ENCODE measurements at regions not wholly inside any gene's neighbourhood (a gene's known extent, or its start where the extent isn't known, plus 50 kb on each side); places are given as distances from the start of the nearest gene placed in this dataset.

- H3K27me3 ChIP-seq (ENCODE audit: control insufficient read depth, insufficient read depth, low read length): no peaks in the 10 kb centered on the region
- no peak overlapping the region for H3K4me3 ChIP-seq (ENCODE audit: insufficient read depth, low read depth, low read length)
- no peaks in the 10 kb centered on the region for H3K36me3 ChIP-seq (replicated peaks; ENCODE audit: control insufficient read depth, insufficient read depth, low read length)
- no peak for DNase-seq
Observed at GRCh38 chr9:79250806-79251205, 321.0 kb upstream of the TLE4 start.

- H3K4me3 ChIP-seq (ENCODE audit: insufficient read depth, low read depth, low read length): no peak overlapping the region
- no peaks in the 10 kb centered on the region for H3K36me3 ChIP-seq (replicated peaks; ENCODE audit: control insufficient read depth, insufficient read depth, low read length)
- peak; percentile 54 for DNase-seq
- no peaks in the 10 kb centered on the region for H3K27me3 ChIP-seq (ENCODE audit: control insufficient read depth, insufficient read depth, low read length)
Observed at GRCh38 chr9:79254900-79255650, 316.7 kb upstream of the TLE4 start.

GRCh38 chr9:79255651-79256260, 316.0 kb upstream of the TLE4 start:
- Histone ChIP-seq H3K36me3 (replicated peaks; ENCODE audit: control insufficient read depth, insufficient read depth, low read length) (no peaks in the 10 kb centered on the region), H3K4me3 (ENCODE audit: insufficient read depth, low read depth, low read length) (no peak overlapping the region), H3K27me3 (ENCODE audit: control insufficient read depth, insufficient read depth, low read length) (no peaks in the 10 kb centered on the region)
- DNase-seq: no peak

- no peaks in the 10 kb centered on the region for H3K27me3 ChIP-seq (ENCODE audit: control insufficient read depth, insufficient read depth, low read length)
- no peaks in the 10 kb centered on the region for H3K36me3 ChIP-seq (replicated peaks; ENCODE audit: control insufficient read depth, insufficient read depth, low read length)
- H3K4me3 ChIP-seq (ENCODE audit: insufficient read depth, low read depth, low read length): no peak overlapping the region
- DNase-seq: no peak
Observed at GRCh38 chr9:79256691-79257213, 315.0 kb upstream of the TLE4 start.

- no peaks in the 10 kb centered on the region for H3K27me3 ChIP-seq (ENCODE audit: control insufficient read depth, insufficient read depth, low read length)
Observed at GRCh38 chr9:79257228-79257781, 314.5 kb upstream of the TLE4 start.

GRCh38 chr9:79257790-79258351, 313.9 kb upstream of the TLE4 start:
- no peak for DNase-seq
- Histone ChIP-seq H3K4me3 (ENCODE audit: insufficient read depth, low read depth, low read length) (no peak overlapping the region), H3K27me3 (ENCODE audit: control insufficient read depth, insufficient read depth, low read length) (no peaks in the 10 kb centered on the region), H3K36me3 (replicated peaks; ENCODE audit: control insufficient read depth, insufficient read depth, low read length) (no peaks in the 10 kb centered on the region)

More at GRCh38 chr9:79257228-79257781, 314.5 kb upstream of the TLE4 start:
- H3K4me3 ChIP-seq (ENCODE audit: insufficient read depth, low read depth, low read length): no peak overlapping the region
- H3K36me3 ChIP-seq (replicated peaks; ENCODE audit: control insufficient read depth, insufficient read depth, low read length): no peaks in the 10 kb centered on the region
- no peak for DNase-seq

GRCh38 chr9:79259858-79260257, 311.9 kb upstream of the TLE4 start:
- no peak overlapping the region for H3K4me3 ChIP-seq (ENCODE audit: insufficient read depth, low read depth, low read length)
- H3K36me3 ChIP-seq (replicated peaks; ENCODE audit: control insufficient read depth, insufficient read depth, low read length): no peaks in the 10 kb centered on the region
- no peaks in the 10 kb centered on the region for H3K27me3 ChIP-seq (ENCODE audit: control insufficient read depth, insufficient read depth, low read length)
- no peak for DNase-seq

GRCh38 chr9:79263628-79264027, 308.1 kb upstream of the TLE4 start:
- DNase-seq: no peak
- Histone ChIP-seq H3K36me3 (replicated peaks; ENCODE audit: control insufficient read depth, insufficient read depth, low read length) (no peaks in the 10 kb centered on the region), H3K27me3 (ENCODE audit: control insufficient read depth, insufficient read depth, low read length) (no peaks in the 10 kb centered on the region), H3K4me3 (ENCODE audit: insufficient read depth, low read depth, low read length) (no peak overlapping the region)

- H3K36me3 ChIP-seq (replicated peaks; ENCODE audit: control insufficient read depth, insufficient read depth, low read length): no peaks in the 10 kb centered on the region
- no peaks in the 10 kb centered on the region for H3K27me3 ChIP-seq (ENCODE audit: control insufficient read depth, insufficient read depth, low read length)
- H3K4me3 ChIP-seq (ENCODE audit: insufficient read depth, low read depth, low read length): no peak overlapping the region
- no peak for DNase-seq
Observed at GRCh38 chr9:79264041-79264440, 307.7 kb upstream of the TLE4 start.

GRCh38 chr9:79264511-79265355, 307.0 kb upstream of the TLE4 start:
- no peak for DNase-seq
- no peak overlapping the region for H3K4me3 ChIP-seq (ENCODE audit: insufficient read depth, low read depth, low read length)
- H3K27me3 ChIP-seq (ENCODE audit: control insufficient read depth, insufficient read depth, low read length): no peaks in the 10 kb centered on the region
- no peaks in the 10 kb centered on the region for H3K36me3 ChIP-seq (replicated peaks; ENCODE audit: control insufficient read depth, insufficient read depth, low read length)

GRCh38 chr9:79266986-79267385, 304.8 kb upstream of the TLE4 start:
- DNase-seq: no peak
- Histone ChIP-seq H3K36me3 (replicated peaks; ENCODE audit: control insufficient read depth, insufficient read depth, low read length) (no peaks in the 10 kb centered on the region), H3K4me3 (ENCODE audit: insufficient read depth, low read depth, low read length) (no peak overlapping the region), H3K27me3 (ENCODE audit: control insufficient read depth, insufficient read depth, low read length) (no peaks in the 10 kb centered on the region)

- Histone ChIP-seq H3K27me3 (ENCODE audit: control insufficient read depth, insufficient read depth, low read length) (no peaks in the 10 kb centered on the region), H3K36me3 (replicated peaks; ENCODE audit: control insufficient read depth, insufficient read depth, low read length) (no peaks in the 10 kb centered on the region), H3K4me3 (ENCODE audit: insufficient read depth, low read depth, low read length) (no peak overlapping the region)
- DNase-seq: no peak
Observed at GRCh38 chr9:79268806-79269205, 303.0 kb upstream of the TLE4 start.

GRCh38 chr9:79273311-79273710, 298.5 kb upstream of the TLE4 start:
- H3K36me3 ChIP-seq (replicated peaks; ENCODE audit: control insufficient read depth, insufficient read depth, low read length): no peaks in the 10 kb centered on the region
- no peaks in the 10 kb centered on the region for H3K27me3 ChIP-seq (ENCODE audit: control insufficient read depth, insufficient read depth, low read length)
- H3K4me3 ChIP-seq (ENCODE audit: insufficient read depth, low read depth, low read length): no peak overlapping the region
- DNase-seq: no peak

- Histone ChIP-seq H3K4me3 (ENCODE audit: insufficient read depth, low read depth, low read length) (no peak overlapping the region), H3K27me3 (ENCODE audit: control insufficient read depth, insufficient read depth, low read length) (no peaks in the 10 kb centered on the region), H3K36me3 (replicated peaks; ENCODE audit: control insufficient read depth, insufficient read depth, low read length) (no peaks in the 10 kb centered on the region)
- DNase-seq: no peak
Observed at GRCh38 chr9:79279356-79279755, 292.4 kb upstream of the TLE4 start.
